ENCODE measurements at regions not wholly inside any gene's neighbourhood (a gene's known extent, or its start where the extent isn't known, plus 50 kb on each side); places are given as distances from the start of the nearest gene placed in this dataset.

GRCh38 chr2:41973871-41974270, 74.0 kb upstream of the PKDCC start:
- H3K4me3 ChIP-seq (ENCODE audit: control insufficient read depth, low read depth, low read length), result no peak overlapping the region
- no peak for TF ChIP-seq CTCF (IDR thresholded peaks at IDR 0.05; ENCODE audit: control insufficient read depth, insufficient read depth, low read depth, low read length, missing control alignments)
- no peak for DNase-seq (ENCODE audit: low read depth)

GRCh38 chr2:41981417-41981816, 66.4 kb upstream of the PKDCC start:
- H3K4me3 ChIP-seq (ENCODE audit: control insufficient read depth, low read depth, low read length), result no peak overlapping the region
- TF ChIP-seq CTCF (IDR thresholded peaks at IDR 0.05; ENCODE audit: control insufficient read depth, insufficient read depth, low read depth, low read length, missing control alignments), result no peak
- DNase-seq (ENCODE audit: low read depth), result no peak

- no peak for TF ChIP-seq CTCF (IDR thresholded peaks at IDR 0.05; ENCODE audit: control insufficient read depth, insufficient read depth, low read depth, low read length, missing control alignments)
- no peak for DNase-seq (ENCODE audit: low read depth)
- no peak overlapping the region for H3K4me3 ChIP-seq (ENCODE audit: control insufficient read depth, low read depth, low read length)
Observed at GRCh38 chr2:41985573-41986095, 62.2 kb upstream of the PKDCC start.

GRCh38 chr2:41989501-41990180, 58.2 kb upstream of the PKDCC start:
- no peak for DNase-seq (ENCODE audit: low read depth)
- no peak overlapping the region for H3K4me3 ChIP-seq (ENCODE audit: control insufficient read depth, low read depth, low read length)
- no peak for TF ChIP-seq CTCF (IDR thresholded peaks at IDR 0.05; ENCODE audit: control insufficient read depth, insufficient read depth, low read depth, low read length, missing control alignments)

GRCh38 chr2:41990245-41990644, 57.6 kb upstream of the PKDCC start:
- TF ChIP-seq CTCF (IDR thresholded peaks at IDR 0.05; ENCODE audit: control insufficient read depth, insufficient read depth, low read depth, low read length, missing control alignments), result no peak
- no peak for DNase-seq (ENCODE audit: low read depth)
- no peak overlapping the region for H3K4me3 ChIP-seq (ENCODE audit: control insufficient read depth, low read depth, low read length)

GRCh38 chr2:41990688-41991087, 57.1 kb upstream of the PKDCC start:
- no peak for DNase-seq (ENCODE audit: low read depth)
- no peak overlapping the region for H3K4me3 ChIP-seq (ENCODE audit: control insufficient read depth, low read depth, low read length)
- TF ChIP-seq CTCF (IDR thresholded peaks at IDR 0.05; ENCODE audit: control insufficient read depth, insufficient read depth, low read depth, low read length, missing control alignments), result no peak
